GM12878 (cell line): ENCODE measurements at regions not wholly inside any gene's neighbourhood (a gene's known extent, or its start where the extent isn't known, plus 50 kb on each side); places are given as distances from the start of the nearest gene placed in this dataset.

Experiments
- IKZF1 ChIP-seq: fragments of 450-650 bp; conservative IDR thresholded peaks from 2 replicates; pipeline ENCODE4 v1.6.1; 2017; ENCODE audit warnings: antibody characterized with exemption, mild to moderate bottlenecking
- JUND ChIP-seq: IDR thresholded peaks from 2 replicates; pipeline ENCODE4 v1.6.1; 2012; ENCODE audit warnings: low read depth, mild to moderate bottlenecking, low read length, improper control_type of control experiment, moderate library complexity
- TF ChIP-seq, protein P1 (sequence below): IDR thresholded peaks from 2 replicates; pipeline ENCODE4 v1.6.1; 2012; ENCODE audit warnings: improper control_type of control experiment, low read depth, low read length; ENCODE audit not compliant: insufficient replicate concordance
- TF ChIP-seq, protein P2 (sequence below): IDR thresholded peaks from 2 replicates; pipeline ENCODE4 v1.6.1; 2011; ENCODE audit warnings: borderline replicate concordance, low read depth, mild to moderate bottlenecking, moderate library complexity, low read length; ENCODE audit not compliant: insufficient read depth, poor library complexity, severe bottlenecking

GRCh38 chr16:66188917-66189725 is 177.4 kb upstream of the CDH5 start (continued):
- TF ChIP-seq, protein P1, sequence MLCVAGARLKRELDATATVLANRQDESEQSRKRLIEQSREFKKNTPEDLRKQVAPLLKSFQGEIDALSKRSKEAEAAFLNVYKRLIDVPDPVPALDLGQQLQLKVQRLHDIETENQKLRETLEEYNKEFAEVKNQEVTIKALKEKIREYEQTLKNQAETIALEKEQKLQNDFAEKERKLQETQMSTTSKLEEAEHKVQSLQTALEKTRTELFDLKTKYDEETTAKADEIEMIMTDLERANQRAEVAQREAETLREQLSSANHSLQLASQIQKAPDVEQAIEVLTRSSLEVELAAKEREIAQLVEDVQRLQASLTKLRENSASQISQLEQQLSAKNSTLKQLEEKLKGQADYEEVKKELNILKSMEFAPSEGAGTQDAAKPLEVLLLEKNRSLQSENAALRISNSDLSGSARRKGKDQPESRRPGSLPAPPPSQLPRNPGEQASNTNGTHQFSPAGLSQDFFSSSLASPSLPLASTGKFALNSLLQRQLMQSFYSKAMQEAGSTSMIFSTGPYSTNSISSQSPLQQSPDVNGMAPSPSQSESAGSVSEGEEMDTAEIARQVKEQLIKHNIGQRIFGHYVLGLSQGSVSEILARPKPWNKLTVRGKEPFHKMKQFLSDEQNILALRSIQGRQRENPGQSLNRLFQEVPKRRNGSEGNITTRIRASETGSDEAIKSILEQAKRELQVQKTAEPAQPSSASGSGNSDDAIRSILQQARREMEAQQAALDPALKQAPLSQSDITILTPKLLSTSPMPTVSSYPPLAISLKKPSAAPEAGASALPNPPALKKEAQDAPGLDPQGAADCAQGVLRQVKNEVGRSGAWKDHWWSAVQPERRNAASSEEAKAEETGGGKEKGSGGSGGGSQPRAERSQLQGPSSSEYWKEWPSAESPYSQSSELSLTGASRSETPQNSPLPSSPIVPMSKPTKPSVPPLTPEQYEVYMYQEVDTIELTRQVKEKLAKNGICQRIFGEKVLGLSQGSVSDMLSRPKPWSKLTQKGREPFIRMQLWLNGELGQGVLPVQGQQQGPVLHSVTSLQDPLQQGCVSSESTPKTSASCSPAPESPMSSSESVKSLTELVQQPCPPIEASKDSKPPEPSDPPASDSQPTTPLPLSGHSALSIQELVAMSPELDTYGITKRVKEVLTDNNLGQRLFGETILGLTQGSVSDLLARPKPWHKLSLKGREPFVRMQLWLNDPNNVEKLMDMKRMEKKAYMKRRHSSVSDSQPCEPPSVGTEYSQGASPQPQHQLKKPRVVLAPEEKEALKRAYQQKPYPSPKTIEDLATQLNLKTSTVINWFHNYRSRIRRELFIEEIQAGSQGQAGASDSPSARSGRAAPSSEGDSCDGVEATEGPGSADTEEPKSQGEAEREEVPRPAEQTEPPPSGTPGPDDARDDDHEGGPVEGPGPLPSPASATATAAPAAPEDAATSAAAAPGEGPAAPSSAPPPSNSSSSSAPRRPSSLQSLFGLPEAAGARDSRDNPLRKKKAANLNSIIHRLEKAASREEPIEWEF = no peak
- TF ChIP-seq JUND (no peak), IKZF1 (no peak)
- TF ChIP-seq, protein P2, sequence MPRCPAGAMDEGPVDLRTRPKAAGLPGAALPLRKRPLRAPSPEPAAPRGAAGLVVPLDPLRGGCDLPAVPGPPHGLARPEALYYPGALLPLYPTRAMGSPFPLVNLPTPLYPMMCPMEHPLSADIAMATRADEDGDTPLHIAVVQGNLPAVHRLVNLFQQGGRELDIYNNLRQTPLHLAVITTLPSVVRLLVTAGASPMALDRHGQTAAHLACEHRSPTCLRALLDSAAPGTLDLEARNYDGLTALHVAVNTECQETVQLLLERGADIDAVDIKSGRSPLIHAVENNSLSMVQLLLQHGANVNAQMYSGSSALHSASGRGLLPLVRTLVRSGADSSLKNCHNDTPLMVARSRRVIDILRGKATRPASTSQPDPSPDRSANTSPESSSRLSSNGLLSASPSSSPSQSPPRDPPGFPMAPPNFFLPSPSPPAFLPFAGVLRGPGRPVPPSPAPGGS = no peak
